ENCODE measurements at regions not wholly inside any gene's neighbourhood (a gene's known extent, or its start where the extent isn't known, plus 50 kb on each side); places are given as distances from the start of the nearest gene placed in this dataset.

- no peak for TF ChIP-seq POLR2A (IDR thresholded peaks at IDR 0.05)
- TF ChIP-seq, protein P1, sequence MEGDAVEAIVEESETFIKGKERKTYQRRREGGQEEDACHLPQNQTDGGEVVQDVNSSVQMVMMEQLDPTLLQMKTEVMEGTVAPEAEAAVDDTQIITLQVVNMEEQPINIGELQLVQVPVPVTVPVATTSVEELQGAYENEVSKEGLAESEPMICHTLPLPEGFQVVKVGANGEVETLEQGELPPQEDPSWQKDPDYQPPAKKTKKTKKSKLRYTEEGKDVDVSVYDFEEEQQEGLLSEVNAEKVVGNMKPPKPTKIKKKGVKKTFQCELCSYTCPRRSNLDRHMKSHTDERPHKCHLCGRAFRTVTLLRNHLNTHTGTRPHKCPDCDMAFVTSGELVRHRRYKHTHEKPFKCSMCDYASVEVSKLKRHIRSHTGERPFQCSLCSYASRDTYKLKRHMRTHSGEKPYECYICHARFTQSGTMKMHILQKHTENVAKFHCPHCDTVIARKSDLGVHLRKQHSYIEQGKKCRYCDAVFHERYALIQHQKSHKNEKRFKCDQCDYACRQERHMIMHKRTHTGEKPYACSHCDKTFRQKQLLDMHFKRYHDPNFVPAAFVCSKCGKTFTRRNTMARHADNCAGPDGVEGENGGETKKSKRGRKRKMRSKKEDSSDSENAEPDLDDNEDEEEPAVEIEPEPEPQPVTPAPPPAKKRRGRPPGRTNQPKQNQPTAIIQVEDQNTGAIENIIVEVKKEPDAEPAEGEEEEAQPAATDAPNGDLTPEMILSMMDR (IDR thresholded peaks at IDR 0.05) = no peak
- DNase-seq (no peak), ATAC-seq (no peak)
- H3K27ac ChIP-seq = no peak overlapping the region
- 83 to 87% (median 84%) methylated on average over 17 of the region's 17 CpGs for WGBS, 4 donors
- peaks cover 0 to 12% (median 0%) of the 10 kb centered on the region in 9 donors for H3K27me3 ChIP-seq
- no peak overlapping the region for H3K4me3 ChIP-seq
- H3K36me3 ChIP-seq = no peaks in the 10 kb centered on the region
- intact Hi-C loops (cut with DNase I) = no loop called here
- H3K9me3 ChIP-seq = no peaks in the 10 kb centered on the region
- no peaks in the 10 kb centered on the region for H3K4me1 ChIP-seq
These were observed 476.1 kb upstream of the MGMT start for GRCh38 chr10:128990986-128991385.

DNA sequence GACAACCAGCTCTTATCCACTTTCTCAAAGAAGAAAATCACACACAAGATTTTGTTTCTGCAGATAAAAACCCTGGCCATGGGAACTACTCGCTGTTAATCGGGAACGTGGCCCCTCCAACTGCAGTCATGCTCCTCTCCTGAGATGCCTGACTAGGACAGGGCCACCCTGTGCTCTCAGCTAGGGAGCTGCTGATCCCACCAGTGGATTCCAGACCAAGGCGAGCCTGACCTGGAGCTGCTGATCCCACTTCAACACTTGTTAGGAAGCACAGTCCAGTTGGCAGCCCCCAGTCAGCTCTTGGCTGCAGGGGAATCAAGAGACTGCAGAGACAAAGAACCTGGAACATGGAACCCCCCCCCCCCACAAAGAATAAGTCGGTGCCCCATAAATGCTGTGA lies 474.3 kb upstream of the MGMT start:
- no peak overlapping the region for H3K4me3 ChIP-seq
- 76 to 86% (median 79%) methylated on average over 5 of the region's 5 CpGs for WGBS, 4 donors
- DNase-seq = no peak
- peaks cover 0 to 12% (median 0%) of the 10 kb centered on the region in 9 donors for H3K27me3 ChIP-seq
- no peak overlapping the region for H3K27ac ChIP-seq
- TF ChIP-seq POLR2A (IDR thresholded peaks at IDR 0.05) = no peak
- TF ChIP-seq, protein P1 (IDR thresholded peaks at IDR 0.05) = no peak
- H3K9me3 ChIP-seq = no peaks in the 10 kb centered on the region
- intact Hi-C loops (cut with DNase I) = no loop called here
- H3K4me1 ChIP-seq = no peaks in the 10 kb centered on the region
- ATAC-seq = no peak
- H3K36me3 ChIP-seq = no peaks in the 10 kb centered on the region

GRCh38 chr10:128993443-128993842 lies 473.6 kb upstream of the MGMT start:
- no peak for DNase-seq
- no peaks in the 10 kb centered on the region for H3K36me3 ChIP-seq
- no peak for ATAC-seq
- intact Hi-C loops (cut with DNase I) = no loop called here
- WGBS, 4 donors = 85 to 93% (median 90%) methylated on average over 8 of the region's 8 CpGs
- H3K4me3 ChIP-seq = no peak overlapping the region
- no peaks in the 10 kb centered on the region for H3K4me1 ChIP-seq
- H3K27me3 ChIP-seq = peaks cover 0 to 9% (median 0%) of the 10 kb centered on the region in 9 donors
- H3K9me3 ChIP-seq = no peaks in the 10 kb centered on the region
- no peak overlapping the region for H3K27ac ChIP-seq
- TF ChIP-seq, protein P1 (IDR thresholded peaks at IDR 0.05) = no peak
- TF ChIP-seq POLR2A (IDR thresholded peaks at IDR 0.05) = no peak

GRCh38 chr10:128993911-128994538 lies 473.0 kb upstream of the MGMT start:
- H3K27ac ChIP-seq = no peak overlapping the region
- no peak for ATAC-seq
- peaks cover 0 to 9% (median 0%) of the 10 kb centered on the region in 9 donors for H3K27me3 ChIP-seq
- no peak overlapping the region for H3K4me3 ChIP-seq
- WGBS, 4 donors = 56 to 76% (median 67%) methylated on average over 8 of the region's 8 CpGs
- TF ChIP-seq POLR2A (IDR thresholded peaks at IDR 0.05) = no peak
- TF ChIP-seq, protein P1 (IDR thresholded peaks at IDR 0.05) = no peak
- no peaks in the 10 kb centered on the region for H3K9me3 ChIP-seq
- intact Hi-C loops (cut with DNase I) = no loop called here
- H3K4me1 ChIP-seq = no peaks in the 10 kb centered on the region
- DNase-seq = no peak
- H3K36me3 ChIP-seq = no peaks in the 10 kb centered on the region
